ENCODE measurements at regions not wholly inside any gene's neighbourhood (a gene's known extent, or its start where the extent isn't known, plus 50 kb on each side); places are given as distances from the start of the nearest gene placed in this dataset.

DNA sequence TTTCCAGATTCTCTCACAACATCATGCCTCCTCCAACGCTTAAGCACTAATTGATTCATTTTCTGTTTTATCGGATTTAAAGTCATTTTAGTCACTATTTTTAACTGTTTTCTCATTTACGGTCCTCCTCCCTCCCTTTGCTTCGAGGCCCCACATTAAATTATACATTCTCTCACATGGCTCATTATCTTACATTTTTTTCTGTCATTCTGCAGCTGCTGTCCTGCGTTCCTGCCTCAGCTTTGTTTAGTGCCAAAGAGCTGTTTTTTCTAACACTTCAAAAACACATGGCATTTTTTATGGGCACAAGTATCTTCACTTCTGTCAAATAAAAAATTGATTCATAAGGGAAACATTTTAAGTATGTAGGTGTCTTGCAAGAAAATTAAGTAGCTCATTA lies 130.1 kb upstream of the FST start:
- Mint-ChIP-seq H3K9me3 (no peaks in the 10 kb centered on the region), H3K27me3 (ENCODE audit: low read depth) (no peaks in the 10 kb centered on the region), H3K36me3 (ENCODE audit: low read depth) (no peaks in the 10 kb centered on the region), H3K27ac (no peak overlapping the region), H3K4me3 (ENCODE audit: low read depth) (no peak overlapping the region), H3K4me1 (ENCODE audit: low read depth) (no peaks in the 10 kb centered on the region)
- intact Hi-C loops (cut with micrococcal nuclease) = no loop called here
- no peak for DNase-seq (ENCODE audit: low spot score)

DNA sequence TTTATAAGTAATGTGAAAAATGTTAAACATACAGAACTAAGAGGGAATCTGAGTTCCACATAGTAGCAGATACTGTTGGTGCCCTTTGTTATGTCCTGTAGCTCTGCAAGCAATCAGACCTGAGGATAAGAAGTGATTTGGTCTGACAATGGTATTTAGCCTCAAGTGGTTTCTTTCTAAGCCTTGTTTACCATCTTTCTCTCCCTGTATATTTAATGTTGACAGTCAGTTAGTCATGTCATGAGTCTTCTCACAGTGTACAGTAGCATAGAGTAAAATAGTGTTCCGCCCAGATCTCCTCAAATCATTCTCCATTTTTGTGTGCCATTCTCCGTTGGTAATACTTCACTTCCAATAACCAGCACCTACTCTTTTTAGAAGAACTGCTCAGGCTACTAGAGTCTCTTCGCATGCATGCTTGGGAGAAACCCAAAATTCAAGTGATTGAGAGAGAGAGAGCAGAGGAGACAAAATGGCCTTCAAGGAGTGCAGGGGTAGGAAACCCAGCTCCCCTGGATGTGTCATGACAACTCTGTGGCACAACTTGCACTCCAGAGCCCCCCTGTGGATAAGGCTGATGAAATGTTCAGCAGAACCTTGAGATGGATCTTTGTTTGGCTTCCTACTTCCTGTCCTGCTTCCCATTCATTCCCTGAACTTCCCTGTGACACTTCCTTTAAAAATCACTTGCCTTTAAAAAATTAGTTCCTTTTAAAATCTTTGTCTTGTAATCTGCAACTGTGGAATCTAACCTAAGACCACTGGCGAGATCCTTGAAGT lies 129.2 kb upstream of the FST start:
- H3K27me3 Mint-ChIP-seq (ENCODE audit: low read depth) = no peaks in the 10 kb centered on the region
- H3K27ac Mint-ChIP-seq = no peak overlapping the region
- no peaks in the 10 kb centered on the region for H3K4me1 Mint-ChIP-seq (ENCODE audit: low read depth)
- no peak for DNase-seq (ENCODE audit: low spot score)
- intact Hi-C loops (cut with micrococcal nuclease) = no loop called here
- no peaks in the 10 kb centered on the region for H3K9me3 Mint-ChIP-seq
- no peaks in the 10 kb centered on the region for H3K36me3 Mint-ChIP-seq (ENCODE audit: low read depth)
- H3K4me3 Mint-ChIP-seq (ENCODE audit: low read depth) = no peak overlapping the region

DNA sequence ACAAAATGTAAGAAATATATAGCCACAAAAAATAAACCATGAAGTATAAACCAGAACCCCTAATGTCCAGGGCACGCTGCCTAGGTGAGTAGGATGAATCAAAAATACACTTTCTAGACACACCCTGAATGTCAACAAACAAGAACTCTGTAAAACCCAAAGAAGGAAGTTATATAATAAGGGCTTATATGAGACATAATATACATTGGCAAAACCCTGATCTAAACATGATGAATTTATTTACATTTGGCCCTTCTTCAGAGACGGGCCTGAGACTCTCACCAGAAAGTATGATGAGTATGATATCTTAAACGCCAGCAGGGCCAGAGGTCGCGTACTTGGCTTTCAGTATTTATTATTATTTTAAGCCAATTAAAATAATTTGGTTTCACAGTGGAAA lies 125.1 kb upstream of the FST start:
- H3K36me3 Mint-ChIP-seq (ENCODE audit: low read depth) = no peaks in the 10 kb centered on the region
- H3K4me3 Mint-ChIP-seq (ENCODE audit: low read depth) = no peak overlapping the region
- no peaks in the 10 kb centered on the region for H3K4me1 Mint-ChIP-seq (ENCODE audit: low read depth)
- no peak for DNase-seq (ENCODE audit: low spot score)
- H3K27me3 Mint-ChIP-seq (ENCODE audit: low read depth) = no peaks in the 10 kb centered on the region
- no peaks in the 10 kb centered on the region for H3K9me3 Mint-ChIP-seq
- H3K27ac Mint-ChIP-seq = no peak overlapping the region
- intact Hi-C loops (cut with micrococcal nuclease) = no loop called here

DNA sequence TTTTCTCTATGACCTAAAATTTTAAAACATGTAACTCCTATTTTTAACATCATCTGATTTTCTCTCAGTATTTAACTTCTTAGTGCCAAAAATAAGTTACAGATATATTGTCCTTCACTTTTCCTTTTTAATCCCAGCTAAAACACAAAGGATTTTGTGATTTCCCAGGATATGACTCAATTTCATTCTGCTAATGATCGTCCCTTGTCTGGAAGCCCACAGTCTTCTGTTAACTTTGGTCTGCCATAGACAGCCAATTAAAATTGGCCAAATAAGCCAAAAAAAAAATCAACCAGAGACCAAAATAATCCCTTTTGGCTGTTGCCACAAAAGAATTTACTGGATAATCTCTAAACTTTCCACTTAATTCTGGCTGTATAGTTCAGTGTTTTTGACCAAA lies 124.5 kb upstream of the FST start:
- H3K4me3 Mint-ChIP-seq (ENCODE audit: low read depth) = no peak overlapping the region
- no peak overlapping the region for H3K27ac Mint-ChIP-seq
- no peaks in the 10 kb centered on the region for H3K36me3 Mint-ChIP-seq (ENCODE audit: low read depth)
- no peak for DNase-seq (ENCODE audit: low spot score)
- H3K9me3 Mint-ChIP-seq = no peaks in the 10 kb centered on the region
- intact Hi-C loops (cut with micrococcal nuclease) = no loop called here
- H3K4me1 Mint-ChIP-seq (ENCODE audit: low read depth) = no peaks in the 10 kb centered on the region
- no peaks in the 10 kb centered on the region for H3K27me3 Mint-ChIP-seq (ENCODE audit: low read depth)

DNA sequence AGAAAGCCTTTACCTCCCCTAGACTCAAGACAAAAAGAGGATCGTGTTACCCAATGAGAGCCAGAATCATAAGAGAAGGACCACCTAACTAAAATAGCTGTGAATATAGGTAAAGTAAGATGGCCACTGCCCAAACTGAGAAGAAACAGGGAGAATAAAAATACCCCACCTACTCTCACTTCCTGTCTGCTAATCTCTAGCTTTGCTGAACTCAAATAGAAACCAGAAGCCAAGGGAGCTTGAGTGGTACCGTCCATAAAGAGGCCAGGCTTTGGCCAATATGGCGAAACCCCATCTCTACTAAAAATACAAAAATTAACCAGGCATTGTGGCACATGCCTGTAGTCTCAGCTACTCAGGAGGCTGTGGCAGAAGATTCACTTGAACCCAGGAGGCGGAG lies 123.0 kb upstream of the FST start:
- no peaks in the 10 kb centered on the region for H3K36me3 Mint-ChIP-seq (ENCODE audit: low read depth)
- no peak overlapping the region for H3K27ac Mint-ChIP-seq
- no peak for DNase-seq (ENCODE audit: low spot score)
- H3K4me3 Mint-ChIP-seq (ENCODE audit: low read depth) = no peak overlapping the region
- no peaks in the 10 kb centered on the region for H3K4me1 Mint-ChIP-seq (ENCODE audit: low read depth)
- no peaks in the 10 kb centered on the region for H3K27me3 Mint-ChIP-seq (ENCODE audit: low read depth)
- H3K9me3 Mint-ChIP-seq = no peaks in the 10 kb centered on the region
- intact Hi-C loops (cut with micrococcal nuclease) = no loop called here

DNA sequence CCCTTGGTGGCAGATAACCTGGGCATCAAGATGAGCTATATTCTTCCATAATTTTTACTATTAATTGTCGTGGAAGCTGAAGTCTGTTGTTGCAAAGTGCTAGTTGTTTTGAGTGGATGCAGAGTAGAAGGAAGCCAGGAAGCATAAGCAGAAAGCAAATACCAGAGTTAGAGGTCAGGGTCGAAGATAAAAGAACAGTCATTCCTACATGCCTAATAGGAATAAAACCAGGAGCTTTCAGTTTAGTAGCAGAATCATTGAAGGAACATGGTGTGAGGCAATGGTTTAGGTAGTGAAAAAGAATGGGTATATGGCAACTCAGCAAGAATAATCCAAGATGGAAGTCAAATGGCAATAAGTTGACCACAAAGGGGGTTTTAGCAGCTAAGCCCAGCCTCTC lies 121.6 kb upstream of the FST start:
- DNase-seq (ENCODE audit: low spot score) = no peak
- Mint-ChIP-seq H3K4me1 (ENCODE audit: low read depth) (no peaks in the 10 kb centered on the region), H3K9me3 (no peaks in the 10 kb centered on the region), H3K4me3 (ENCODE audit: low read depth) (no peak overlapping the region), H3K36me3 (ENCODE audit: low read depth) (no peaks in the 10 kb centered on the region), H3K27ac (no peak overlapping the region), H3K27me3 (ENCODE audit: low read depth) (no peaks in the 10 kb centered on the region)
- intact Hi-C loops (cut with micrococcal nuclease) = no loop called here

DNA sequence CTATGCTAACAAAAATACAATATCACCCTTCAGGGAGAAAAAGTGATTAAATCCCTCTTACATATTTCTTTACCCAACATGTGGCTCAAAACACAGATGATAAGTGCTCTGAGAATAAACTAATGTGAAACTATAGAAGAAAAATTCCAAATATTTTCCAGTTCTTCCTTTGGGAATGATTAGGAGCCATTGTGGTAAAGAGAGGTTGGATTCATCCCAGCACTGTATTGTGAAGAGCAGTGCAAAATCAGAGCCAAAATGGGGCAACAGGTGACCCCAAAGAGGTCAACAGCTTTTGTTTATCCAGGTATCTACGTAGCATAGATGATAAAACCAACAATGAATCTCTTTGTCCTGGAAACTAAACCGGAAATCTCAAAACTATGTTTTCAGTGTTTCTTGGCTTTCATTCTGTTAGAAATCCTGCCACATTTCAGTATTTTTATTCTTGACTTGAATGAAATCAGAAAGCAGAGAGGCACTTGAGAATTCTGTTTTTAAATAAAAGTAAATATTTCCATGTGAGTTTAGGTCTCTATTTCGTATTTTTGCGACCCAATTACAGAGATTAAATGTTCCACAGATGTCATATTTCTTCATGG lies 120.4 kb upstream of the FST start:
- Mint-ChIP-seq H3K27me3 (ENCODE audit: low read depth) (no peaks in the 10 kb centered on the region), H3K27ac (no peak overlapping the region), H3K4me3 (ENCODE audit: low read depth) (no peak overlapping the region), H3K9me3 (no peaks in the 10 kb centered on the region), H3K36me3 (ENCODE audit: low read depth) (no peaks in the 10 kb centered on the region), H3K4me1 (ENCODE audit: low read depth) (no peaks in the 10 kb centered on the region)
- DNase-seq (ENCODE audit: low spot score) = no peak
- intact Hi-C loops (cut with micrococcal nuclease) = no loop called here

DNA sequence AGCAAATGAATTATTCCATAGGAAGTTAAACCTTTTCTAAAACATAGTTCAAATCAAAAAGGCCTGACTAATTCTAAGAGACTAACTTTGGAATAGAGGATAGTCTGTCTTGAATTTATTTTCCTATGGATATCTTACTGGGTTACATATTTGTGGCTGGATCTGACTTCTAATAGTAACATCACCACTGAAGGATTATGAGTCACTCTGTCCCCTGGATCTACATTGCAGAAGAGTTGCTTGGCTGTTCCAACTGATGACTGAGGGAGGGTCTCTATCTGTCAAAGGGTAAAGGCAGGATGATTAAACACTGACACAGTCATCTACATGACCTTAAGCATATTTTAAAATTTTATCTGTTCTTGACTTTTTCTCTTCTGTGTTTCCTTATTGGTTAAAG lies 119.6 kb upstream of the FST start:
- Mint-ChIP-seq H3K4me1 (ENCODE audit: low read depth) (no peaks in the 10 kb centered on the region), H3K36me3 (ENCODE audit: low read depth) (no peaks in the 10 kb centered on the region)

DNA sequence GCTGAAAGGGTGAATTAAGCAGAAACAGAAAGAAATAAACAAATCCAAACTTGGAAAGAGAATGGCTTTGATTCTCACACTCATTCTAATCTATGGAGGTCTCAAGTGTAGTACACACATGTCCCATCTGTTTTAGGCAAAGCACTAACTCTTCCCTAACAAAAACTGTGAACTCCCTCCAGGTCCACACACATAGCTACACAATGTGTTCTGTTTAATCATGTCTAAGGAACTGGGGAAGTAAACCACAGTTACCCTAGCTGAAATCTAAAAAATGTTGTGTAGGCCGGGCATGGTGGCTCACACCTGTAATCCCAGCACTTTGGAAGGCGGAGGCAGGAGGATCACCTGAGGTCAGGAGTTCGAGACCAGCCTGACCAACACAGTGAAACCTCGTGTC lies 118.7 kb upstream of the FST start:
- intact Hi-C loops (cut with micrococcal nuclease) = no loop called here
- no peak overlapping the region for H3K4me3 Mint-ChIP-seq (ENCODE audit: low read depth)
- H3K27ac Mint-ChIP-seq = no peak overlapping the region

More for the DNA sequence above, 119.6 kb upstream of the FST start:
- H3K27me3 Mint-ChIP-seq (ENCODE audit: low read depth) = no peaks in the 10 kb centered on the region
- H3K9me3 Mint-ChIP-seq = no peaks in the 10 kb centered on the region
- H3K27ac Mint-ChIP-seq = no peak overlapping the region
- no peak overlapping the region for H3K4me3 Mint-ChIP-seq (ENCODE audit: low read depth)
- DNase-seq (ENCODE audit: low spot score) = no peak
- intact Hi-C loops (cut with micrococcal nuclease) = no loop called here

DNA sequence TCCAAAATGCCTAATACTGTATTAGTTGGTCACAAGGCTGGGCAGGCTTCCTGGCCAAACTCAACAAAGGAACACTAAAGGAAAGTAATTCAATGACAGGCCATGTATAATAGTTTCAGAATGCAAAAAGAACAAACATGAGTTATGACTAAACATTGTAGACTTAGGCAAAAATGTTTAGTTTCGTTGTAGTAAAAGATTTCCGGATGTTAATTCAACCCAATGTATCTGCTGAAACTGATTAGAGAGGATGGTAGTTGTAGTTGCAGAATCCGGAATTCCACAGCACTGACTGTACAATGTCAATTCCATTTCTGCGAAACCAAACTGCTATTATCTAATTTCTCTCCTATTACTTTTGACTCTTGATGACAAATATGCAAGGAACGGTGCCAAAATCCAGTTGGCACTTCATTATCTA lies 117.9 kb upstream of the FST start:
- intact Hi-C loops (cut with micrococcal nuclease) = no loop called here

More for the DNA sequence above, 118.7 kb upstream of the FST start:
- Mint-ChIP-seq H3K27me3 (ENCODE audit: low read depth) (no peaks in the 10 kb centered on the region), H3K36me3 (ENCODE audit: low read depth) (no peaks in the 10 kb centered on the region), H3K4me1 (ENCODE audit: low read depth) (no peaks in the 10 kb centered on the region), H3K9me3 (no peaks in the 10 kb centered on the region)
- no peak for DNase-seq (ENCODE audit: low spot score)

DNA sequence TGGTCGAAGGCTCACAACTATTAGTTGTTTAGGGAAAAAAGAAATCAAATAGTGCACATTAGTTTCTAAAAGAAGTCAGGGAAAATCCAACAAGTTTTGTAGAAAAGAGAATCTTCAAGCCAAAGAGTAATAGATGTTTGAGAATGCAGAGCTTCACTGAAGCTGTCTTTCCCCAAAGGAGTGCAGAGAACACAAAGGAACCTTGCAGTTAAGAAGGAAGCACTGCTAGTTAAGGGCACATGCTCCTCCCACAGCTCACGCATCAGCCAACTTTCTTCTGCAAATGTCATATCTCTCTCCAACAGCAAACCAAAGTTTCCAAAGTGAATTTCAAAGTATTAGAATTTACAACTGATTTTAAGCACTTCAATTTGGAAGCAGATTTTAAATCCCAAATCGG lies 116.4 kb upstream of the FST start:
- H3K36me3 Mint-ChIP-seq (ENCODE audit: low read depth) = no peaks in the 10 kb centered on the region
- intact Hi-C loops (cut with micrococcal nuclease) = no loop called here
- no peak overlapping the region for H3K4me3 Mint-ChIP-seq (ENCODE audit: low read depth)
- H3K9me3 Mint-ChIP-seq = no peaks in the 10 kb centered on the region
- H3K4me1 Mint-ChIP-seq (ENCODE audit: low read depth) = no peaks in the 10 kb centered on the region
- H3K27ac Mint-ChIP-seq = no peak overlapping the region
- no peak for DNase-seq (ENCODE audit: low spot score)
- H3K27me3 Mint-ChIP-seq (ENCODE audit: low read depth) = no peaks in the 10 kb centered on the region

More for the DNA sequence above, 117.9 kb upstream of the FST start:
- no peak for DNase-seq (ENCODE audit: low spot score)
- H3K4me3 Mint-ChIP-seq (ENCODE audit: low read depth) = no peak overlapping the region
- no peaks in the 10 kb centered on the region for H3K27me3 Mint-ChIP-seq (ENCODE audit: low read depth)
- no peaks in the 10 kb centered on the region for H3K9me3 Mint-ChIP-seq
- no peaks in the 10 kb centered on the region for H3K36me3 Mint-ChIP-seq (ENCODE audit: low read depth)
- H3K27ac Mint-ChIP-seq = no peak overlapping the region
- no peaks in the 10 kb centered on the region for H3K4me1 Mint-ChIP-seq (ENCODE audit: low read depth)

DNA sequence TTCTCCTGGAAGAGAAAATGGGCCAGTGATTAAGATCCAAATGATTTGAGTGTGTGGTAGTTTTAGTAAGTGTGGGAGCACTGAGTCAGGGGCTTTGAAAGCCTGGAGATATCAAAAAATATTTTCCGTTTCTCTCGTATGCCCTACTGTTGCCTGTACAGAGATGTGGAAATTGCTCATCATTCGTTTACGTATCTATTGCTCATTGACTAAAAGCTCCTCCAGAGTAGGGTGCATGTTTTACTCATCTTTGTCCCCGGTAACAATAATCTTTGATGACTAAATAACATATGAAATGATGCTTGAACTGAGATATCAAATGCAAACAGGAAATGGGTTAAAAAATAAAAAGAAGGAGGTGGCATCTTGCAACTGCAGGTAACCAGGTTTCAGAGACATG lies 114.2 kb upstream of the FST start:
- Mint-ChIP-seq H3K4me1 (ENCODE audit: low read depth) (no peaks in the 10 kb centered on the region), H3K9me3 (no peaks in the 10 kb centered on the region), H3K27ac (no peak overlapping the region), H3K36me3 (ENCODE audit: low read depth) (no peaks in the 10 kb centered on the region), H3K27me3 (ENCODE audit: low read depth) (no peaks in the 10 kb centered on the region), H3K4me3 (ENCODE audit: low read depth) (no peak overlapping the region)
- intact Hi-C loops (cut with micrococcal nuclease) = loop anchor here (1.0 kb wide), 1 partner anchor 63 kb away; no protein-coding TSS in a partner anchor
- DNase-seq (ENCODE audit: low spot score) = no peak

DNA sequence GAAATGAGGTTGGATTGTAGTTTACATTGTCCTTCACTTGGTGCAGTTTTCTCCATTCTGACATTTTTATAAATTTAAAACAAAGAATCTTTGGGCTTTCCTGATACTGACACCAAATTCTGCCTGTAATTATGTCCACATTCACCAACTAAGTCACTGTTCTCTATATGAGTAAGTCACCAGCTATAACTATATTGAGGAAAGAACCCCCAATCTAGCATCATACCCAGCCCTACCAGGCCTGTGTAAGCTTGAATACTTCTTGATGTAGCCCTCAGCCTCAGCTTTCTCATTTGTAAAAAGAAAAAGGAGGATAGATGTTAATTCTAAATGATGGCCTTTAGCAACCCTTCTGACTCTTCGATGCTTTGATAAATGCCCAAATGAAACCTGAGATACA lies 112.7 kb upstream of the FST start:
- no peaks in the 10 kb centered on the region for H3K27me3 Mint-ChIP-seq (ENCODE audit: low read depth)
- no peak for DNase-seq (ENCODE audit: low spot score)
- no peak overlapping the region for H3K27ac Mint-ChIP-seq
- H3K4me1 Mint-ChIP-seq (ENCODE audit: low read depth) = no peaks in the 10 kb centered on the region
- intact Hi-C loops (cut with micrococcal nuclease) = no loop called here
- no peak overlapping the region for H3K4me3 Mint-ChIP-seq (ENCODE audit: low read depth)
- H3K36me3 Mint-ChIP-seq (ENCODE audit: low read depth) = no peaks in the 10 kb centered on the region
- no peaks in the 10 kb centered on the region for H3K9me3 Mint-ChIP-seq

Data from activated T-helper 2 cell treated with anti-CD3 and anti-CD28 coated beads, Interferon-gamma antibody, Interleukin-2, Interleukin-4, amounts not matched to agents 10 μg/mL and 5 μg/mL and 100 μg/mL, durations not matched to agents 14 hours and 24 hours and 36 hours (primary cell).